ENCODE measurements at regions not wholly inside any gene's neighbourhood (a gene's known extent, or its start where the extent isn't known, plus 50 kb on each side); places are given as distances from the start of the nearest gene placed in this dataset.
"Not testable (repeated sequence)": the region's sequence is repeated elsewhere in the genome, so short reads cannot be mapped to it uniquely, and the experiment has no call there.

DNA sequence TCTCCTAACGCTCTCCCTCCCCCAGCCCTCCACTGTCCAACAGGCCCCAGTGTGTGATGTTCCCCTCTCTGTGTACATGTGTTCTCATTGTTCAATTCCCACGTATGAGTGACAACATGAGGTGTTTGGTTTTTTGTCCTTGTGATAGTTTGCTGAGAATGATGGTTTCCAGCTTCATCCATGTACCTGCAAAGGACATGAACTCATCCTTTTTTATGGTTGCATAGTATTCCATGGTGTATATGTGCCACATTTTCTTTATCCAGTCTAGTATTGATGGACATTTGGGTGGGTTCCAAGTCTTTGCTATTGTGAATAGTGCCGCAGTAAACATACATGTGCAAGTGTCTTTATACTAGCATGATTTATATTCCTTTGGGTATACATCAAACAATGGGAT, 347.4 kb downstream of the MAGEE1 start:
- not testable (repeated sequence) for DNase-seq (ENCODE audit: low read depth in 2 of 2)

DNA sequence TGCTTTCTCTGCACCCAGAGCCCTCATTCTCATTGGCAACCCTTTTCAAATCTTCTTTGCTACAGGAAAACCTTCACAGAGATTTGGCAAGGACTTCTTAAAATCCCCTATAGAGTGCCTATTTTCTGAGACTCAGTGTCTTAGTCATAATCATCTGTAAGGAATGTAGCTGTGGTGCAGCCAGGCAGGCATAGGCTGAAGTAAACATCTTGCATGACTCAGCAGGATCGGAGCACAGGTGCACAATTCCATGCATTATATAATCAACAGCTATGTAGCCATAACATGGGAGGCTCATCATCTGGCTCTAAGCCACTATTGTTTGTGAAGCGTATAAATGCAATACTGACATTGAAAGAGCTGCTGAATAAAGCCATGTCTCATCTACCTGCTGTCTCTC, 368.8 kb downstream of the MAGEE1 start:
- DNase-seq (ENCODE audit: low read depth in 2 of 2) = no peak

DNA sequence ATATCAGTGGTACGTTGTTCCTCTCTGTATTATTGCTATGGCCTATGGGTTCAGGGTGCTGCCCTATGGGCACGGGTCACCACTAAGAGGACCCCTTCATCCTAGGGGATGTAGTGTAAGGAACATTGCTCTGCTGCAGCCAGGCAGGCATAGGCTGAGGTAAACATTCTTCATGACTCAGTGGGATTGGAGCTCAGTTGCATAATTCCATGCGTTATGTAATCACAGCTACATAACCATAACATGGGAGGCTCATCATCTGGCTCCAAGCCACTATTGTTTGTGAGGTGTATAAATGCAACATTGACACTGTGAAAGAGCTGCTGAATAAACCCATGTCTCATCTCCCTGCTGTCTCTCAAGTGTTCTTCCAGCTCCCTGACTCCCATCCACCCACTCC, 375.2 kb downstream of the MAGEE1 start:
- DNase-seq (ENCODE audit: low read depth in 2 of 2) = peak; percentile 3 to 38

DNA sequence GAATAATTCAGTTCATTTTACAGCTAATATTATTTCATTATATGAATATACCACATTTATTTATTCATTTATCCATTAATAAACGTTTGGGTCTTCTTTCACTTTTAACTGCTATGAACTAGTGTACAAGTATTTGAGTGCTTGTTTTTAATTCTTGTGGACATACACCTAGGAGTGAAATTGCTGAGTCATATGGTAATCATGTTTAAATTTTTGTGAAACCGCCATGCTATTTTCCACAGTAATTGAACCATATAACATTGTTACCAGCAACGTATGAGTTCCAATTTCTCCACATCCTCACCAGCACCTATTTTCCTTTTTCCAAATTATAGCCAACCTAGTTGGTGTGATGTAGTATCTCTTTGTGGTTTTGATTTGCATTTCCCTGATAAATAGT, 388.2 kb downstream of the MAGEE1 start:
- DNase-seq (ENCODE audit: low read depth in 2 of 2) = no peak

DNA sequence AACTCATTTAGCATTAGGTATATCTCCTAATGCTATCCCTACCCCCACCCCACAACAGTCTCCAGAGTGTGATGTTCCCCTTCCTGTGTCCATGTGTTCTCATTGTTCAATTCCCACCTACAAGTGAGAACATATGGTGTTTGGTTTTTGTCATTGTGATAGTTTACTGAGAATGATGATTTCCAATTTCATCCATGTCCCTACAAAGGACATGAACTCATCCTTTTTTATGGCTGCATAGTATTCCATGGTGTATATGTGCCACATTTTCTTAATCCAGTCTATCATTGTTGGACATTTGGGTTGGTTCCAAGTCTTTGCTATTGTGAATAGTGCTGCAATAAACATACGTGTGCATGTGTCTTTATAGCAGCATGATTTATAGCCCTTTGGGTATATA, 389.8 kb downstream of the MAGEE1 start:
- not testable (repeated sequence) for DNase-seq (ENCODE audit: low read depth in 2 of 2)

DNA sequence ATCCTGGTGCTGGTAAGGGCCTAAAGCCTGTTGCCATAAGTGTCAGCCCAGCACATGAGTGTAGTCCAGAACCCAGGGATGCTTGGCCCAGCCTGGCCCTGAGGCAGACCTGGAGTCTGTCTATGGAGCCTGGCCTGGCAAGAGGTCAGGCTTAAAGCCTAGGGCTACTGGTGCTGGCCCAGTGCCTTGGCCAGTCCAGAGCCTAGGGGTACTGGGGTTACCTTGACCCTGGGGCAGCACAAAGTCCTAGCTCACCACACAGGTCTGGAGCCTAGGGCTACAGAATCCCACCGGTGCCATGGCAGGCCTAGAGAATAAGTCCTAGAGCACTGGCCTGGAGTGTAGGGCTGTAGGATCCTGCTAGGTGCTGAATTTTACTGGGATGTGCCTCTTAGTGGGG, 393.8 kb downstream of the MAGEE1 start:
- no peak for DNase-seq (ENCODE audit: low read depth in 2 of 2)

DNA sequence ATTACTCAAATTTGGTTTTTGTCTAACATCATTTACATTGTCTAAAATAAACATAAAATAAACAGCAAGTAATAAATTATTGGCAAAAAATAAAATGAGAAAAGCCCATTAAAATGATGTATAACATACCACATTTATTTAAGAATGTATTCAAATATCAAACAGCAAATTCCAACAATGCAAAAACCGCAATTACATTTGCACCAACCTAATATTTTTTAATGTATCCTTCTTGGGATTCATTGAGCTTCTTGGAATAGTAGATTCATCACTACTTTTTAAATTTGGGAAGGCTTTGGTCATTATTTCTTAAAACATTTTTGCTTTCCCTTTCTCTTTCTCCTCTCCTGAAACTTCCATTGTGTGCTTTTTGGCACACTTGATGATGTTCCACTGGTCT, 400.2 kb downstream of the MAGEE1 start:
- no peak for DNase-seq (ENCODE audit: low read depth in 2 of 2)

DNA sequence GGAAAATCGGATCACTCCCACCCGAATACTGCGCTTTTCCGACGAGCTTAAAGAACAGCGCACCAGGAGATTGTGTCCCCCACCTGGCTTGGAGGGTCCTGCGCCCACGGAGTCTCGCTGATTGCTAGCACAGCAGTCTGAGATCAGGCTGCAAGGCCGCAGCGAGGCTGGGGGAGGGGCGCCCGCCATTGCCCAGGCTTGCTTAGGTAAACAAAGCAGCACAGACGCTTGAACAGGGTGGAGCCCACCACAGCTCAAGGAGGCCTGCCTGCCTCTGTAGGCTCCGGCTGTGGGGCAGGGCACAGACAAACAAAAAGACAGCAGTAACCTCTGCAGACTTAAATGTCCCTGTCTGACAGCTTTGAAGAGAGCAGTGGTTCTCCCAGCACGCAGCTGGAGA, 413.4 kb downstream of the MAGEE1 start:
- DNase-seq (ENCODE audit: low read depth in 2 of 2) = not testable (repeated sequence)

DNA sequence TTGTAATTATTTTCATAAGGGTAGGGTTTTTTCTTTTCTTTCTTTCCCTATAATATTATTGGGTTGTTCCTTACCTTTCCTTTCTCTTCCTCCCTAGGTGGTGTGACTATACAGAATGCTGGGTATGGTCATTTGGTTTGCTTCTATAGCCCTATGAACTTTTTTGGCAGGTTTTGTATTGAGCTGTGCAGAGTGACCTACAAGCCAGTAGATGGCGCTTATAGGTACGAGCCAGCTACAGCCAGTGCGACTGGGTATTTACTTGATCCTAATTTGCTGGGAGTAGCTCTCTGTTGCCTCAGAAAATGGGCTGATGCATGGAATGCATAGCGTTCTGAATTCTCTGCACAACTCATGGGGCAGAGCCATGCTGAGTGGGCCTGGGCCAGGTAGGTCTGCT, 423.3 kb downstream of the MAGEE1 start:
- peak in 1 of 2 donors; percentile 2 for DNase-seq (ENCODE audit: low read depth in 2 of 2)

DNA sequence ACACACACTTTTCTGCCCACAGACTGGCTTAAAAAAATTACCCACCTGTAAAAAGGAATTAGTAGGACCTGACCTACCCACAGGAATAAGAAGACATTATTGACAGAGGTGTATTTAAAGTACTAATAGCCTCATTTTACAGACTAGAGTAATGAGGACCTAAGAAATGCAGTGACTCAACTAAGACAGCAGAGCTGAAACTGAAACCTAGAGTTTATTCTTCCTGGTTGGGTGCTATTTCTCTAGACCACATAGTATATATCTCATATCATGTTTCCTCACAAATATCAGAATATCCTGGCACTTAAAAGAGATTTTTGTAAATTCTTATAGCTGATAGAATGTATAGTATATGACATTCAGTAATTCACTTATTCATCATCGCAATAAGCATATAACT, 435.0 kb downstream of the MAGEE1 start:
- no peak for DNase-seq (ENCODE audit: low read depth in 2 of 2)

DNA sequence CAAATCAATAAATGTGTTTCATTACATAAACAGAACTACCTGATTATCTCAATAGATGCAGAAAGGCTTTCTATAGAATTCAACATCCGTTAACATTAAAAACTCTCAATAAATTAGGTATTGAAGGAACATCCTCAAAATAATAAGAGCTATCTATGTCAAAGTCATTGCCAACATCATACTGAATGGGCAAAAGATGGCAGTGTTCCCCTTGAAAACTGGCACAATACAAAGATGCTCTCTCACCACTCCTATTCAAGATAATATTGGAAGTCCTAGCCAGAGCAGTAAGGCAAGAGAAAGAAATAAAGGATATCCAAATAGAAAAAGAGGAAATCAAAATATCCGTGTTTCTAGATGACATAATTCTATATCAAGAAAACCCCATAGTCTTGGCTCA, 466.4 kb downstream of the MAGEE1 start:
- peak; percentile 9 to 24 for DNase-seq (ENCODE audit: low read depth in 2 of 2)

DNA sequence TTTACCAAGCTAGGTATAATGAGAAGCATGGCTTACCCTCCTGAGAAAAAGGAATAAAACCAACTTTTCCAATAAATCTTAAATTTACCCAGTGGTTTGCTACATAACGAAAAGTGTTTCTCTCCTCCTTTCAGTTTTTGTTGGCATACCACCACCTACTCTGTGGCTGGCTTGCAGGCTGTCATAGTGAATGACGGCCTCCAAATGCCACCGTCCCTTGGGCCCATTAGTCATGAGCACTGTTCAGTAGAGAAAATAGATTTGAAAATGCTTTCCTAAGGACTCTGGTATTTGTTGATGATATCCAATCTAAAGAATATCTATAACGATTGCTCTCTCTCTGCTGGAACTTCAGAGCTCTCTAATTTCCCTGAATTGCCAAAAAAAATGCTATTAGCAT, 488.3 kb downstream of the MAGEE1 start:
- no peak for DNase-seq (ENCODE audit: low read depth in 2 of 2)

DNA sequence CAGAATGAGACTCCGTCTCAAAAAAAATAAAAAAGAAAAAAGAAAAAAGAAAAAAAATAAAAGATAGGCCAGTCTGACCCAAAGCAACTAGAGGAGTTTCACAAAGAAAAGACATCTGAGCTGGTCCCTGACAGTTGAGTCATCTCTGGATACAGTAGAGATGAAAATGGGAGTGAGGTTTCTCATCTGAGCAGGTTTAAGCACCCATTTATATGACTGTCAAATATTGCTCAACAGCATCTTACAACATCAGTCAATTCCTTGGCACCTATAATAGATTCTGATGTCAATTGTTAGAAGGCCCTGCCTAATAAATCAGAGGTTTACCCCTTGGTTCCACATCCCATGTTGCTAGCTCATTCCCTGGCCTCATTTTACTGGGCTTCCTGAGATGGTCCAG, 490.5 kb downstream of the MAGEE1 start:
- DNase-seq (ENCODE audit: low read depth in 2 of 2) = no peak

DNA sequence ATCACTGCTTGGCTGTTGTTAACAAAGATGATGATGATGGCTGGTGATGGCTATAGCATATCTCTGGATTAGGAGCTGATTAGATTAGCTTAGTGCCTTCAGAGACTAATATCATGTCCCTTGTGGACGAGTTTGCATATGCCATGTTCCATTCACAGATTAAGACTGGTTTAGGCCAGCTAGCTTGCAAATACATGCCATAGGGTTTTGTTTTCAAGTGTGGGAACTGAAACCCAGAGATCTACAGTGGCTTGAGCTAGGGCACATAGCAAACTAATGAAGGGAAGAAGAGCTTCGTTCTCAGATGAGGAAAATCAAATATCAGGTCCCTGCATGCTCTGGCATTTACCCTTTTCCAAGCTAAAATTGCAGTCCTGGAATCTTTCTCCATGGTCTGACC, 492.3 kb downstream of the MAGEE1 start:
- DNase-seq (ENCODE audit: low read depth in 2 of 2) = no peak

DNA sequence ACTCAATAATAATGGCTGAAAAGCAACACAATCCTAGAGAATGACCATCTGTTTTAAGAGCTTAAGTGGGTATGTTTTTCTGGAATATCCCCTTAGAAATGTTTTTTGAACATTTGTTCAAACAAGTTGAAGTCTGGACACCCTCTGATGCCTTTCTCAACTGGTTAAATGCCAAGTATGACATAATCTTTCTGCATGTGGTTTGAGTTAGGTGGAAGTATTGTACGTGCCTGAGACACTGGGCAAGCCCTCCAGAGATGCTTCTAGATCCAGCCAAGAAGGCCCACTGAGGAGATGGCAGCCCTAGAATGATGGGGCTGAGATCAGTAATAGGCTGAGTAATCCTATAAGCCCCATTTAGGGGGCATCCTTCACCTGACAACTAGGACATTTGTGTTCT, 493.1 kb downstream of the MAGEE1 start:
- no peak for DNase-seq (ENCODE audit: low read depth in 2 of 2)

DNA sequence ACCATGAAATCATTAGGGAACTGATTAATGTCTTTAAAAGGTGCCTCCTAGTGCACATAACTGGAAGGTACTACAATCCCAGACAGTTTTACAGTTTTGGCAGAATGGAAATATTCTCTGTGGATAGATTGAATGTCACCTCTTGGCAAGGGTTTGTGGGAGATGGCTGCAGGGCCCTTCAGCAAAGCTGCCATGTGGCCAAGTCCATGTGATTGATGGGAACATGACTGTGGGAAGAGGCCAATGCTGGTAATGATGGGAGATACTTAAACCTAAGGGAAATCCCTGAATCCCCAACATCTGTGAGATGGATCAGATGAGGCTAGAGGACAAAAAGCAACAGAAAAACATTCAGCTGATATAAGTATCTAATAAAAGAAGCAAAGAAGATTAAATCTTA, 493.7 kb downstream of the MAGEE1 start:
- no peak for DNase-seq (ENCODE audit: low read depth in 2 of 2)

DNA sequence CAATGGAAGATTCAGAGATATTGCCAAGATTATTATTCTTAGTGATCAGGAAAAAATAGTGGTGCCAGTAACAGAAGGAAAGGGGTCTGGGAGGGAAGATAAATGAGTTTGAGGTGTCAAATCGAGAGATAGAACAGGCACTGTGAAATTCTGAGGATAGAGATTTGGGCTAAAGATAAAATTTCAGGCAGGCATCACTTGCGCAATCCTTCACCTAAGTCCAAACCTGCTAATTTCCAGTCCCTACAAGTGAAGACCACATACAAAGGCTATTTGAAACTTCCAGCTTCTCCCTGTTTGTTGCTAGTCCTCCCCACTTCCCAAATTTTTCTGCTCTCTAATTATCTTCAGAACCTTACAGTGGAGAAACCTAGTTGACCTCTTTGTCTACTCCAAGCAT, 494.6 kb downstream of the MAGEE1 start:
- no peak for DNase-seq (ENCODE audit: low read depth in 2 of 2)

DNA sequence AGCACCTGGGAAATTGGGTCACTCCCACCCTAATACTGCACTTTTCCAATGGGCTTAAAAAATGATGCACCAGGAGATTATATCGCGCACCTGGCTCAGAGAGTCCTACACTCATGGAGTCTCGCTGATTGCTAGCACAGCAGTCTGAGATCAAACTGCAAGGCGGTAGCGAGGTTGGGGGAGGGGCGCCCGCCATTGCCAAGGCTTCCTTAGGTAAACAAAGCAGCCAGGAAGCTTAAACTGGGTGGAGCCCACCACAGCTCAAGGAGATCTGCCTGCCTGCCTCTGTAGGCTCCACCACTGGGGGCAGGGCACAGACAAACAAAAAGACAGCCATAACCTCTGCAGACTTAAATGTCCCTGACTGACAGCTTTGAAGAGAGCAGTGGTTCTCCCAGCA, 497.1 kb downstream of the MAGEE1 start:
- DNase-seq (ENCODE audit: low read depth in 2 of 2) = not testable (repeated sequence)

DNA sequence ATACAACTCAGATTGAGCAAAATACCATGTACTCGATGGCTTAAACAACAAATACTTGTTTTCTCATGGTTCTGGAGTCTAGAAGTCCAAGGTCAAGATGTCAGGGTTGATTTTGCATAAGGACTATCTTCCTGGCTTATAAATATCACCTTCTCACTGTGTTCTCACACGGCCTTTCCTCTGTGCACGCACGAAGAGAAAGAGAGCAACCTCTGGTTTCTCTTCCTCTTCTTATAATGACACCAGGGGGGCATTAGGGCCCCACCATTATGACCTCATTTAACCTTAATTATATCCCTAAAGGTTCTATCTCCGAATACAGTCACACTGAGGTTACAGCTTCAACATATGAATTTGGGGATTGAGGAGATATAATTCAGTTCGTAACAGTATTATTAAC, 504.0 kb downstream of the MAGEE1 start:
- DNase-seq (ENCODE audit: low read depth in 2 of 2) = no peak

DNA sequence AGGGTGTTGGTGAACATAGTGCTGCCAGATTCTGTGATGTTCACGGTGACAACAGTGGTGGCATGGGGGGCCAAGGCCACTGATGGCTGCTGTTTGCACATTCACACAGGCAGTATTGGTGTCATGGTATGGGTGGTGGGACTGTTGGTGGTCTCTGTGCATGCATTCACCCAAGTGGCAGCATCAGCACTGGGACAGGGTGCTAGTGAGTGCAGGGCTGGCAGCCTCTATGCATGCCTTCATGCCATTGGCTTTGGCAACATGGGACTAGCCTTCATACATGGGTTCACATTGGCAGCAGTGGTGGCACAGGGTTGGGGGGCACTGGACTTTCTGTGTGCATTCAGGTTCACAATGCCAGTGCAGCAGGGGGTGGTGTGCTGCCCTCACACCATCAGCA, 489.7 kb upstream of the FGF16 start:
- no peak for DNase-seq (ENCODE audit: low read depth in 2 of 2)

DNA sequence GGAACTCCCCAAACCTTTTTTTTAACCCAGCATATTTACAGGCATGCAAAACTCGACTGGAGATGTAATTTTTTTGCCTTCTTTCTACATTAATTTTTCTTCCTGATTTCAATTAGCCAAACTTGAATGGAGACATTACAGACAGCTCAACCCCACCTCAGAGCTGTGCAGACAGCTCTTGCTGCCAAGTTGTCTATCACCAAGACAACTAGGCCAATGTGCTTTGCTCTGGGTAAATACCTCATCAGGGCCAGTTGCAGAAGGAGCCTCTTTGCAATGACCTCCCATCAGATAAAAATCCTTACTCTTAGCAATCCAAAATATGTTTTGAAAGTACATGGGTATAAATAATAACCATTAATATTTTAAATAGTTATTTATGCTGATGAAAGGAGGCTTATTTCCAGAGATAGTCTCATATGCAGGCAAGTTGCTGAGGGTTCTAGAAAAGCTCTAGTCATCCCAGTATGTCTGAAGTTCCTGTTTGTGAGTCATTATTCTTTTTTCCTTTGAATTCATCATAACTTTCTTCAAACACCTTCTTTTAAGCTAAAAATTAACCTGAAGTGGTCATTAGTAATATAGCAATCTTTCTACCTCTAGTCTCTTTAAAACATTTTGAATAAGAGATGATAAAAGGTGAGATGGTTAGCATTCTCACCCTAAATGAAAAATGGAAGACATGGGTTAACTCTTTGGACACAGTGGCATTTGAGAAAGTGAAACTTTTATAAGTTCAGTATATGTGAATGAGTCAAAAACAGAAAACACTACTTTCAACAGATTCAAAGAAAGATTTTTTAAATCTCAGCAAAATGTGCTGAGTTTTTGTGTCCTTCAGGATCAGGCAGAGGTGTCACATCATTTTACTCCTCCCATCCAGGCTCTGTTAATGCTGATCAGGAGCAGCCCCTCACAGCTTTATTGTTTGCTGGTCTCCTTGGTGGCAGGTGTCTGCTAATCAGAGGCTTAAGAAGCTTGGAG, 475.5 kb upstream of the FGF16 start:
- no peak for DNase-seq (ENCODE audit: low read depth in 2 of 2)

DNA sequence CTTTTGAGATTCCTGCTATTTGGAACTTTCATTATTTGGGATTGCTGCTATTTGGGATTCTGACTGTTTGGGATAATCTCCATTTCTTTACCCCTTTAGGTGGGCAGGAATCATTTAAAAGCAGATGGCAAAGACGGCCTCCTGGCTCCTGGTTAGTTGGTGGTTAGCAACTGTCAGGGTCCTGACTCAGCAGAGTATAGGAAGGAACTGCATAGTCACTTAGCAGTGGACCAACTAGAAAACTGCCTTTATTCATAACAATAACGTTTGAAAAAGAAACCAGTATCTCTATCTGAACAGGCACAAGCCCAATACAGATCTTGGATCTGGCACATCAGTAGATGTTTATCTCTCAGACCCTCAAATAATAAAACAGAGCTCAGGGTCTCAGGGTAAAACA, 469.7 kb upstream of the FGF16 start:
- DNase-seq (ENCODE audit: low read depth in 2 of 2) = no peak

DNA sequence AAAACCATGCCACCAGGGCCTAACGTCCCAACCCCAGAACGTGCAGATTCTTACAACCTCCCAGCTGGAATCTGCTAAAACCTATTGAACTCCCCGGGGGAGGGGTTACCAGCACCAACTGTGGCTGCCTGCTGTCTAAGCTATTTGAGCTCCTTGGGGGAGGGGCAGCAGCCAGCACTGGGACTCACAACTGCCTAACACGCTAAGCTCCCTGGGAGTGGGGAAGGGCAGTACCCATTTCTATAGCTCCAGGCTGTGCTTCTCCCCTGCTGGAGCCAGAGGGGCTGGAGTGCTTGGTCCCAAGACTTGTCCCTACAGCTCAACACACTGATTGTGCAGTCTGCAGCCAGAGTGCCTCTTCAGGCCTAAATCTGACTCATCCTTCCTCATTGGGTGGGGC, 459.8 kb upstream of the FGF16 start:
- no peak for DNase-seq (ENCODE audit: low read depth in 2 of 2)

DNA sequence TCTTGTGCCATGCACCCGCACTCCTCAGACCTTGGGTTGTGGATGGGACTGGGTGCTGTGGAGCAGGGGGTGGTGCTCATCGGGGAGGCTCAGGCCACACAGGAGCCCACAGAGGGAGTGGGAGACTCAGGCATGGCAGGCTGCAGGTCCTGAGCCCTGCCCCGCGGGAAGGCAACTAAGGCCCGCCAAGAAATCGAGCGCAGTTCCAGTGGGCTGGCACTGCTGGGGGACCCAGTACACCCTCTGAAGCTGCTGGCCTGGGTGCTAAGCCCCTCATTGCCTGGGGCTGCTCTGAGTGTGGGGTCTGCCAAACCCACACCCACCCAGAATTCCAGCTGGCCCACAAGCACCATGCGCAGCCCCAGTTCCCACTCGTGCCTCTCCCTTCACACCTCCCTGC, 450.5 kb upstream of the FGF16 start:
- DNase-seq (ENCODE audit: low read depth in 2 of 2) = no peak

Measured in dermis microvascular lymphatic vessel endothelial cell (primary cell).